ENCODE measurements at regions not wholly inside any gene's neighbourhood (a gene's known extent, or its start where the extent isn't known, plus 50 kb on each side); places are given as distances from the start of the nearest gene placed in this dataset.

DNA sequence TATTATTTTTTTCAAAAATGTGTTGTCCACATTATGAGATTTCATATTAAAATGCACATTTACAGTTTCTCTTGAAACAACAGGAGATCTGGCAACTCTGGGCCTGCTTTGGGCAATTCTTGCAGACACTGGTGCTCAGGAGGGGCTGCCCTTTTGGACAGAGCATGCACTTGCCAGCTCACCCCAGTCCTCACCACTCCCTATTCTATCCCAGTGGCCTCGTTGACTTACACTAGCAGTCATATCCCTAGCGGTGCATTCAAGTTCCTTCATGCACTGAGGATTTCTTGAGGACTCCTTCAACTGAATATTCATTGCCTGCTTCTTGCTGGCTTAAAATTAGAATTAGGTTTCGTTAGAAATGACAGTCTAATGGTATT lies 87.9 kb upstream of the FHL2 start:
- H2BK120ac ChIP-seq (ENCODE audit: low read depth, low read length), result peak overlapping the region; percentile 63

More for the DNA sequence above, 87.9 kb upstream of the FHL2 start:
- no peak overlapping the region for H2AFZ ChIP-seq (replicated peaks; ENCODE audit: low read length, poor library complexity)
- TF ChIP-seq NFE2L2 (IDR thresholded peaks at IDR 0.05; ENCODE audit: low read depth, low read length) (no peak), POLR2A (IDR thresholded peaks at IDR 0.05; ENCODE audit: low read depth, low read length) (no peak), RCOR1 (IDR thresholded peaks at IDR 0.05; ENCODE audit: insufficient replicate concordance, low read length) (no peak), CHD1 (IDR thresholded peaks at IDR 0.05; ENCODE audit: low read depth, low read length) (no peak), BHLHE40 (IDR thresholded peaks at IDR 0.05; ENCODE audit: low read depth, low read length) (no peak), CTCF (conservative IDR thresholded peaks at IDR 0.05; ENCODE audit: low read depth, low read length) (no peak), MAFK (IDR thresholded peaks at IDR 0.05; ENCODE audit: low read depth, low read length) (no peak), SMC3 (IDR thresholded peaks at IDR 0.05; ENCODE audit: low read depth, low read length) (no peak), MAZ (IDR thresholded peaks at IDR 0.05; ENCODE audit: borderline replicate concordance, low read depth, low read length) (no peak), MXI1 (IDR thresholded peaks at IDR 0.05; ENCODE audit: borderline replicate concordance, low read depth, low read length) (no peak)
- in situ Hi-C loops (cut with MboI; ENCODE audit: low sequenced_read_pairs), result no loop called here
- H2AK9ac ChIP-seq (replicated peaks; ENCODE audit: low read depth, low read length, poor library complexity), result no peak overlapping the region
- peak overlapping the region; percentile 15; the same call in 1 of the 2 replicates for H2AK5ac ChIP-seq (ENCODE audit: low read depth, low read length)
- no peak overlapping the region for H3K23ac ChIP-seq (ENCODE audit: low read depth, low read length)
- H3K14ac ChIP-seq (replicated peaks; ENCODE audit: low read depth, low read length), result no peak overlapping the region
- POLR2A ChIA-PET (ENCODE audit: unreplicated experiment), result no interaction called here
- ATAC-seq (ENCODE audit: low read depth), result peak; percentile 55
- peak overlapping the region; percentile 39; the same call in 1 of the 3 replicates for H2BK15ac ChIP-seq (ENCODE audit: low read depth, low read length)
- H4K91ac ChIP-seq (ENCODE audit: insufficient read depth, low read depth, low read length), result peak overlapping the region; percentile 46
- H3K4me1 ChIP-seq (ENCODE audit: control insufficient read depth, insufficient read depth, low read length), result peaks cover 16% of the 10 kb centered on the region
- peak overlapping the region; percentile 43 for H2BK5ac ChIP-seq (ENCODE audit: low read depth, low read length, poor library complexity, severe bottlenecking)
- peak overlapping the region; percentile 32 for H3K4ac ChIP-seq (ENCODE audit: low read depth, low read length)
- peak overlapping the region; percentile 30; the same call in 1 of the 2 replicates for H2BK20ac ChIP-seq (ENCODE audit: low read depth, low read length)
- H3K27ac ChIP-seq (ENCODE audit: insufficient read depth, low read length), result peak overlapping the region; percentile 76
- peaks cover 6% of the 10 kb centered on the region; the same call in 1 of the 2 replicates for H4K20me1 ChIP-seq (ENCODE audit: insufficient read depth, low read length)
- H4K8ac ChIP-seq (ENCODE audit: low read depth in 2 of 2, low read length in 2 of 2), result 0 out of 4 replicates have a peak overlapping the region, but pooled peaks of 1 of the 2 experiments have one; percentile 1
- H3K56ac ChIP-seq (ENCODE audit: extremely low read depth, insufficient read depth, low read length), result no peak overlapping the region
- CTCF ChIA-PET, result no interaction called here
- peaks cover 21% of the 10 kb centered on the region for H3K27me3 ChIP-seq (ENCODE audit: control insufficient read depth, insufficient read depth, low read length)
- no TSS peak for BruUV-seq (replicated peaks)
- no peak overlapping the region; the same call in 1 of the 2 replicates for H3K9ac ChIP-seq (ENCODE audit: low read depth, low read length)
- peak overlapping the region; percentile 43 for H4K5ac ChIP-seq (ENCODE audit: low read depth, low read length)
- DNase-seq, result no peak
- peak overlapping the region; percentile 84 for H3K18ac ChIP-seq (ENCODE audit: low read depth, low read length)
- peaks cover 4% of the 10 kb centered on the region for H3K9me3 ChIP-seq (ENCODE audit: control insufficient read depth, insufficient read depth, low read length)
- no peaks in the 10 kb centered on the region for H3K36me3 ChIP-seq (ENCODE audit: control insufficient read depth, insufficient read depth, low read length)
- intact Hi-C loops (cut with micrococcal nuclease), result no loop called here
- dilution Hi-C loops (cut with HindIII; ENCODE audit: low sequenced_read_pairs, unreplicated experiment), result no loop called here
- H3K79me1 ChIP-seq (ENCODE audit: low read depth in 1 of 2, low read length in 2 of 2), result no peaks in the 10 kb centered on the region
- peaks cover 14% of the 10 kb centered on the region for H3K9me1 ChIP-seq (ENCODE audit: insufficient read depth, low read length)
- H3K4me3 ChIP-seq (ENCODE audit: insufficient read depth, low read depth, low read length), result no peak overlapping the region
- no CpG with 5 or more reads among the region's 3 CpGs for WGBS, 2 experiments (ENCODE audit: extremely low coverage in 2 of 2, insufficient read length in 1 of 2)
- peak overlapping the region; percentile 43 for H3K4me2 ChIP-seq (ENCODE audit: low read depth, low read length)
